ENCODE measurements at regions not wholly inside any gene's neighbourhood (a gene's known extent, or its start where the extent isn't known, plus 50 kb on each side); places are given as distances from the start of the nearest gene placed in this dataset.

- no peak overlapping the region for H3K27ac ChIP-seq
- 23 to 28% methylated on average over 5 of the region's 5 CpGs for WGBS, 2 donors
- TF ChIP-seq POLR2A (IDR thresholded peaks at IDR 0.05) (no peak), EP300 (IDR thresholded peaks at IDR 0.05) (no peak)
- TF ChIP-seq, protein P1, sequence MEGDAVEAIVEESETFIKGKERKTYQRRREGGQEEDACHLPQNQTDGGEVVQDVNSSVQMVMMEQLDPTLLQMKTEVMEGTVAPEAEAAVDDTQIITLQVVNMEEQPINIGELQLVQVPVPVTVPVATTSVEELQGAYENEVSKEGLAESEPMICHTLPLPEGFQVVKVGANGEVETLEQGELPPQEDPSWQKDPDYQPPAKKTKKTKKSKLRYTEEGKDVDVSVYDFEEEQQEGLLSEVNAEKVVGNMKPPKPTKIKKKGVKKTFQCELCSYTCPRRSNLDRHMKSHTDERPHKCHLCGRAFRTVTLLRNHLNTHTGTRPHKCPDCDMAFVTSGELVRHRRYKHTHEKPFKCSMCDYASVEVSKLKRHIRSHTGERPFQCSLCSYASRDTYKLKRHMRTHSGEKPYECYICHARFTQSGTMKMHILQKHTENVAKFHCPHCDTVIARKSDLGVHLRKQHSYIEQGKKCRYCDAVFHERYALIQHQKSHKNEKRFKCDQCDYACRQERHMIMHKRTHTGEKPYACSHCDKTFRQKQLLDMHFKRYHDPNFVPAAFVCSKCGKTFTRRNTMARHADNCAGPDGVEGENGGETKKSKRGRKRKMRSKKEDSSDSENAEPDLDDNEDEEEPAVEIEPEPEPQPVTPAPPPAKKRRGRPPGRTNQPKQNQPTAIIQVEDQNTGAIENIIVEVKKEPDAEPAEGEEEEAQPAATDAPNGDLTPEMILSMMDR (IDR thresholded peaks at IDR 0.05), result no peak
- H3K4me1 ChIP-seq, result peaks cover 0 to 3% (median 0%) of the 10 kb centered on the region in 4 donors
- no peaks in the 10 kb centered on the region for H3K27me3 ChIP-seq
- H3K9me3 ChIP-seq, result peaks cover 0 to 7% (median 2%) of the 10 kb centered on the region in 4 donors
- H3K36me3 ChIP-seq, result no peaks in the 10 kb centered on the region
- DNase-seq (ENCODE audit: low spot score in 2 of 2), result no peak
- H3K4me3 ChIP-seq, result no peak overlapping the region
Measured at GRCh38 chrX:9163214-9163709, 129.3 kb upstream of the FAM9B start.

- peaks cover 0 to 3% (median 0%) of the 10 kb centered on the region in 4 donors for H3K4me1 ChIP-seq
- no peaks in the 10 kb centered on the region for H3K27me3 ChIP-seq
- H3K9me3 ChIP-seq, result peaks cover 0 to 7% (median 2%) of the 10 kb centered on the region in 4 donors
- no peak for DNase-seq (ENCODE audit: low spot score in 2 of 2)
- H3K36me3 ChIP-seq, result no peaks in the 10 kb centered on the region
- H3K4me3 ChIP-seq, result no peak overlapping the region
- TF ChIP-seq EP300 (IDR thresholded peaks at IDR 0.05) (no peak), POLR2A (IDR thresholded peaks at IDR 0.05) (no peak)
- TF ChIP-seq, protein P1 (IDR thresholded peaks at IDR 0.05), result no peak
- no peak overlapping the region for H3K27ac ChIP-seq
- 76 to 88% methylated on average over 5 to 7 of the region's 7 CpGs for WGBS, 2 donors
Measured at GRCh38 chrX:9164086-9164485, 130.2 kb upstream of the FAM9B start.

GRCh38 chrX:9164533-9165426 is 130.9 kb upstream of the FAM9B start:
- H3K9me3 ChIP-seq, result peaks cover 0 to 7% (median 2%) of the 10 kb centered on the region in 4 donors
- H3K4me3 ChIP-seq, result no peak overlapping the region
- WGBS, 2 donors, result 87 to 93% methylated on average over 11 of the region's 11 CpGs
- peaks cover 0 to 3% (median 0%) of the 10 kb centered on the region in 4 donors for H3K4me1 ChIP-seq
- no peak for DNase-seq (ENCODE audit: low spot score in 2 of 2)
- no peaks in the 10 kb centered on the region for H3K27me3 ChIP-seq
- no peak overlapping the region for H3K27ac ChIP-seq
- no peaks in the 10 kb centered on the region for H3K36me3 ChIP-seq
- TF ChIP-seq EP300 (IDR thresholded peaks at IDR 0.05), result no peak
- TF ChIP-seq, protein P1 (IDR thresholded peaks at IDR 0.05), result no peak
- TF ChIP-seq POLR2A (IDR thresholded peaks at IDR 0.05), result no peak

DNA sequence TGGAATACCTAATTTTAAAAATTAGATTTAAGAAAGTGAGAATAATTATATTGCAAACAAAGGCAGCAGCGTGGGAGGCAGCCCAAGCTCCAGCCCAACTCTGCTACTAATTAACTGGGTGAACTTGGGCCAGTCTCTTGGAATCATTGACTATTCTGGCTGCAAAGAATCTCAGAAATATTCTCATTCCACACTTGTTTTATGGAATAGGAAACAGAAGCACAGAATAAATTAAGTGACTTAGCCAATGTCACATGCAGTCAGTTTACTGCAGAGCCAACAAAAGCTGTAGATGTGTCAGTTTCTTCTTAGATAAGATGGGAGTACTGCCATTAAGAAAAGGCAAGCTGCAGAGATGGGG is 132.6 kb upstream of the FAM9B start:
- no peak for DNase-seq (ENCODE audit: low spot score in 2 of 2)
- TF ChIP-seq POLR2A (IDR thresholded peaks at IDR 0.05) (no peak), EP300 (IDR thresholded peaks at IDR 0.05) (no peak)
- TF ChIP-seq, protein P1 (IDR thresholded peaks at IDR 0.05), result no peak
- 87 to 90% methylated on average over 1 of the region's 1 CpG for WGBS, 2 donors
- Histone ChIP-seq H3K36me3 (no peaks in the 10 kb centered on the region), H3K27me3 (no peaks in the 10 kb centered on the region), H3K9me3 (peaks cover 0 to 7% (median 2%) of the 10 kb centered on the region in 4 donors), H3K4me1 (peaks cover 0 to 3% (median 0%) of the 10 kb centered on the region in 4 donors), H3K4me3 (no peak overlapping the region), H3K27ac (no peak overlapping the region)

- Histone ChIP-seq H3K4me3 (no peak overlapping the region), H3K36me3 (no peaks in the 10 kb centered on the region), H3K27me3 (no peaks in the 10 kb centered on the region), H3K4me1 (no peaks in the 10 kb centered on the region), H3K9me3 (peaks cover 0 to 9% (median under 1%) of the 10 kb centered on the region in 4 donors), H3K27ac (no peak overlapping the region)
- TF ChIP-seq EP300 (IDR thresholded peaks at IDR 0.05) (no peak), POLR2A (IDR thresholded peaks at IDR 0.05) (no peak)
- whole genome bisulfite sequencing, 2 donors, result 69 to 73% methylated on average over 7 of the region's 7 CpGs
- DNase-seq (ENCODE audit: low spot score in 2 of 2), result no peak
Measured at GRCh38 chrX:9171841-9172463, 138.0 kb upstream of the FAM9B start.
